HCT116 (cell line): ENCODE measurements at regions not wholly inside any gene's neighbourhood (a gene's known extent, or its start where the extent isn't known, plus 50 kb on each side); places are given as distances from the start of the nearest gene placed in this dataset.

Experiments used
- ATAC-seq: fragments of 200-7000 bp; cut with Tn5 transposase; 2 replicates; pipeline ENCODE4 v1.9.1; 2020; ENCODE audit warnings: mild to moderate bottlenecking, moderate library complexity
- BruUV-seq: library from RNA; stranded (reverse); fragments of 400-500 nt; replicated peaks from 2 replicates; lab custom pipeline; 2021; lab: Mats Ljungman, UMichigan
- CTCF ChIA-PET: fragments of 300-600 bp; sonication (Branson Sonifier 250); formaldehyde crosslinking; loops from one replicate; lab custom pipeline; 2021; ENCODE audit warnings: antibody characterized with exemption; lab: Charles Lee
- POLR2A ChIA-PET: fragments of 300-600, 350-600 bp; sonication (Branson Sonifier 250); formaldehyde crosslinking; loops from one replicate; lab custom pipeline; 2021; ENCODE audit warnings: antibody characterized with exemption; lab: Charles Lee
- RAD21 ChIA-PET, 2 experiments: fragments of 300-600 bp; sonication (Branson Sonifier 250); formaldehyde crosslinking; loops; one replicate each; lab custom pipeline; 2023; ENCODE audit warnings: low total read pairs in 2 of 2; ENCODE audit not compliant: uncharacterized antibody in 2 of 2, unreplicated experiment in 2 of 2, low non-redundant PET in 1 of 2; lab: Charles Lee
- DNase-seq: peaks from one replicate; pipeline ENCODE4 v3.0.0-alpha.2; 2010; ENCODE audit warnings: low read depth, low spot score
- H2AFZ ChIP-seq: fragments of 200-600 bp; shearing (Covaris generic), sonication (generic); 2 replicates; pipeline ENCODE4 v1.6.1; 2017; ENCODE audit warnings: low read depth, mixed run types, mixed read lengths, antibody characterized with exemption, low read length; ENCODE audit not compliant: poor library complexity, severe bottlenecking
- H3K27ac ChIP-seq: 2 replicates; pipeline ENCODE4 v1.5.1; 2012; ENCODE audit warnings: low read depth, low read length
- H3K27me3 ChIP-seq: fragments of 200-600 bp; sonication (generic); 2 replicates; pipeline ENCODE4 v1.6.1; 2016; ENCODE audit warnings: mixed run types, low read length, mixed read lengths; ENCODE audit not compliant: insufficient read depth
- H3K36me3 ChIP-seq, 2 experiments: fragments of 200-500 bp in 1 of 2; fragments of 200-600 bp in 1 of 2; sonication (Bioruptor generic) in 1 of 2; sonication (generic) in 1 of 2; 2 replicates each; pipeline versions ENCODE4 v1.5.1 to v1.6.1; 2014 to 2016; ENCODE audit warnings: low read length in 2 of 2, inconsistent platforms in 1 of 2, mixed read lengths in 1 of 2, mixed run types in 1 of 2; ENCODE audit not compliant: insufficient read depth in 2 of 2, control insufficient read depth in 1 of 2
- H3K4me1 ChIP-seq, 2 experiments: fragments of 200-600 bp in 1 of 2; sonication (generic) in 1 of 2; 2 replicates each; pipeline versions ENCODE4 v1.5.1 to v1.6.1; 2012 to 2017; ENCODE audit warnings: low read length in 2 of 2, inconsistent platforms in 1 of 2, mild to moderate bottlenecking in 1 of 2, mixed read lengths in 1 of 2, mixed run types in 1 of 2, moderate library complexity in 1 of 2; ENCODE audit not compliant: insufficient read depth in 2 of 2, control insufficient read depth in 1 of 2
- H3K4me2 ChIP-seq: fragments of 200-600 bp; sonication (generic); 2 replicates; pipeline ENCODE4 v1.6.1; 2017; ENCODE audit warnings: mixed run types, low read length, mixed read lengths
- H3K4me3 ChIP-seq, 2 experiments: fragments of 200-600 bp in 1 of 2; sonication (generic) in 1 of 2; replicated peaks in 1 of 2; 2 replicates each; pipeline ENCODE4 v1.5.1; 2011 to 2016; ENCODE audit warnings: low read length in 2 of 2, control low read depth in 1 of 2, low read depth in 1 of 2, mild to moderate bottlenecking in 1 of 2, mixed read lengths in 1 of 2, mixed run types in 1 of 2
- H3K79me2 ChIP-seq: fragments of 200-600 bp; sonication (generic); 2 replicates; pipeline ENCODE4 v1.6.1; 2017; ENCODE audit warnings: mild to moderate bottlenecking, mixed run types, low read length, moderate library complexity, mixed read lengths; ENCODE audit not compliant: insufficient read depth
- H3K9ac ChIP-seq: fragments of 200-600 bp; sonication (generic); 2 replicates; pipeline ENCODE4 v1.6.1; 2016; ENCODE audit warnings: low read length, mixed read lengths
- H3K9me2 ChIP-seq: fragments of 200-600 bp; sonication (generic), shearing (Covaris generic); 2 replicates; pipeline ENCODE4 v1.6.1; 2017; ENCODE audit warnings: mixed run types, mild to moderate bottlenecking, moderate library complexity; ENCODE audit not compliant: insufficient read depth
- H3K9me3 ChIP-seq, 2 experiments: fragments of 200-500 bp in 1 of 2; fragments of 200-600 bp in 1 of 2; sonication (Bioruptor generic) in 1 of 2; sonication (generic) in 1 of 2; 2 replicates each; pipeline ENCODE4 v1.6.1; 2014 to 2017; ENCODE audit warnings: low read length in 2 of 2, mixed read lengths in 2 of 2, inconsistent platforms in 1 of 2, low read depth in 1 of 2, mild to moderate bottlenecking in 1 of 2, mixed run types in 1 of 2, moderate library complexity in 1 of 2; ENCODE audit not compliant: control insufficient read depth in 1 of 2, insufficient read depth in 1 of 2
- H4K20me1 ChIP-seq: fragments of 200-600 bp; sonication (generic), shearing (Covaris generic); 2 replicates; pipeline ENCODE4 v1.6.1; 2017; ENCODE audit warnings: mixed run types, mild to moderate bottlenecking, moderate library complexity; ENCODE audit not compliant: insufficient read depth
- CBX3 ChIP-seq: IDR thresholded peaks from 2 replicates; pipeline ENCODE4 v1.6.1; 2012; ENCODE audit warnings: low read depth
- CEBPB ChIP-seq: IDR thresholded peaks from 2 replicates; pipeline ENCODE4 v1.6.1; 2012; ENCODE audit warnings: low read depth
- ELF1 ChIP-seq: IDR thresholded peaks from 2 replicates; pipeline ENCODE4 v1.6.1; 2012; ENCODE audit warnings: low read depth, borderline replicate concordance
- FOSL1 ChIP-seq: IDR thresholded peaks from 2 replicates; pipeline ENCODE4 v1.6.1; 2012; ENCODE audit warnings: low read depth
- JUND ChIP-seq: IDR thresholded peaks from 2 replicates; pipeline ENCODE4 v1.6.1; 2012
- POLR2A ChIP-seq: IDR thresholded peaks from 2 replicates; pipeline ENCODE4 v1.7.0; 2011; ENCODE audit warnings: borderline replicate concordance; ENCODE audit not compliant: insufficient read depth, insufficient read length; ENCODE audit errors: extremely low read depth
- RAD21 ChIP-seq: IDR thresholded peaks from 2 replicates; pipeline ENCODE4 v1.6.1; 2012; ENCODE audit warnings: low read depth, mild to moderate bottlenecking
- SIN3A ChIP-seq: IDR thresholded peaks from 2 replicates; pipeline ENCODE4 v1.6.1; 2012; ENCODE audit warnings: low read depth
- SP1 ChIP-seq: IDR thresholded peaks from 2 replicates; pipeline ENCODE4 v1.6.1; 2012; ENCODE audit warnings: low read depth
- SRF ChIP-seq: IDR thresholded peaks from 2 replicates; pipeline ENCODE4 v1.6.1; 2012; ENCODE audit warnings: low read depth
- ZNF274 ChIP-seq: fragments of 200-500 bp; sonication (Bioruptor generic); IDR thresholded peaks from 2 replicates; pipeline ENCODE4 v1.6.1; 2014; ENCODE audit warnings: mild to moderate bottlenecking, low read depth, low read length, inconsistent platforms
- intact Hi-C: fragments of 100-400 bp; cut with micrococcal nuclease; formaldehyde crosslinking; loops from 2 replicates; pipeline ENCODE4 v1.10.0; 2022
- TF ChIP-seq, protein P1 (sequence below): IDR thresholded peaks from 2 replicates; pipeline ENCODE4 v1.6.1; 2012

DNA sequence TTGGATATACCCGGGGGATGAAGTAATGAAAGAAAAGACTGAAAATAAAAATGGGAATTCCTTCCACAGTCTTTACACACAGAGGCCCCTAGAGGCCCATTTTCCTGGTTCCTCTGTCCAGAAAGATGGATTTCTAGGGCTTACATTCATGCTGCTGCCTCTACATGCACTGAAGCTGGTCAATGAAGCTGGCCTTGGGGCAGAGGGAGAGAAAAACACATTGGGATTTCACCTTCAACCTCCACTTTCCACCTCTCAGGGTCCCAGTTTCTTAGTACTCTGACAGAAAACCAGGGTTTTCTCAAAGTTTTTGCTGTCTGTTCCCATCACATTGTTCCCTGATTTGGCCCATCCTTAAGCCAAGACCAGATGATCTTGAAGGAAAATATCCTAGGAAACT lies 154.6 kb upstream of the ZSWIM2 start:
- no peak overlapping the region for H2AFZ ChIP-seq
- H3K4me2 ChIP-seq: no peak overlapping the region
- H3K79me2 ChIP-seq: no peaks in the 10 kb centered on the region
- ChIA-PET POLR2A (no interaction called here), CTCF (no interaction called here), RAD21 (no interaction called here)
- no peak overlapping the region for H3K9ac ChIP-seq
- H3K27ac ChIP-seq: no peak overlapping the region
- DNase-seq (no peak), ATAC-seq (no peak)
- no peaks in the 10 kb centered on the region for H3K36me3 ChIP-seq
- H4K20me1 ChIP-seq: no peaks in the 10 kb centered on the region
- no peaks in the 10 kb centered on the region for H3K4me1 ChIP-seq
- H3K27me3 ChIP-seq: no peaks in the 10 kb centered on the region
- BruUV-seq: no TSS peak
- TF ChIP-seq CEBPB: no peak
- TF ChIP-seq ZNF274: no peak
- TF ChIP-seq SRF: no peak
- no peak for TF ChIP-seq SIN3A
- TF ChIP-seq POLR2A: no peak
- TF ChIP-seq FOSL1: no peak
- TF ChIP-seq, protein P1, sequence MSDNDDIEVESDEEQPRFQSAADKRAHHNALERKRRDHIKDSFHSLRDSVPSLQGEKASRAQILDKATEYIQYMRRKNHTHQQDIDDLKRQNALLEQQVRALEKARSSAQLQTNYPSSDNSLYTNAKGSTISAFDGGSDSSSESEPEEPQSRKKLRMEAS: no peak
- no peak for TF ChIP-seq RAD21
- TF ChIP-seq ELF1: no peak
- TF ChIP-seq CBX3: no peak
- no peak for TF ChIP-seq JUND
- 0 out of 2 replicates have a peak, but pooled peaks cover 3% of the 10 kb centered on the region for H3K9me2 ChIP-seq
- no peaks in the 10 kb centered on the region for H3K9me3 ChIP-seq
- intact Hi-C loops: no loop called here
- no peak overlapping the region for H3K4me3 ChIP-seq

DNA sequence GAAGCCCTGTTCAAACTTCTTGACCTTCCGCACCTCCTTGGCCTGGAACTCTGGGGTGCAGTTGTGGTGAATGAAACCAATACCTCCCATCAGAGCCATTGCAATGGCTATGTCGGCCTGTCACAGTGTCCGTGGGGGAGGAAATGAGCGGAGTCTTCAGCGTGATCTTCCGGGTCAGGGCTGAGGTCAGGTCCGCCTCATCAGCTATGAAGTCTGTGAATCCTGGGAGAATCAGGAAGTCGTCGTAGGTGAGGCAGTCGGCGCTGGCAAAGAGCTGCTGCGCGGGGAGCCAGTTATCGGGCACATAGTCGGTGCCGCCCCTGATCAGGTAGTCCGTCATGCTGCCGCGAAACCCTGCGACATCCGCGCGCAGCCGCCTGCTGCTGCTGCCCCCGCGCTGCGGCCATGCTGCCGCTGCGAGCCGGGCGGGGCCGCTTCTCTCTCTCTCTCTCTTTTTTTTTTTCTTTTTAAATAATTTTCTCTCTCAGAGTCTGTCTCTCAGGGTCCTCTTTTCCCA lies 154.1 kb upstream of the ZSWIM2 start:
- H3K4me3 ChIP-seq: no peak overlapping the region
- H3K4me2 ChIP-seq: no peak overlapping the region
- H3K79me2 ChIP-seq: no peaks in the 10 kb centered on the region
- ChIA-PET POLR2A (no interaction called here), CTCF (no interaction called here), RAD21 (no interaction called here)
- H3K9ac ChIP-seq: no peak overlapping the region
- no peaks in the 10 kb centered on the region for H3K27me3 ChIP-seq
- no peak for ATAC-seq
- 0 out of 2 replicates have a peak, but pooled peaks cover 3% of the 10 kb centered on the region for H3K9me2 ChIP-seq
- H3K36me3 ChIP-seq: no peaks in the 10 kb centered on the region
- H2AFZ ChIP-seq: no peak overlapping the region
- H3K9me3 ChIP-seq: no peaks in the 10 kb centered on the region
- no peak for DNase-seq
- H3K27ac ChIP-seq: no peak overlapping the region
- intact Hi-C loops: no loop called here
- H3K4me1 ChIP-seq: no peaks in the 10 kb centered on the region
- no TSS peak for BruUV-seq
- H4K20me1 ChIP-seq: no peaks in the 10 kb centered on the region
- TF ChIP-seq SP1 (no peak), FOSL1 (no peak)
